Upper lobe of right lung (tissue), 1 donor: ENCODE measurements at regions not wholly inside any gene's neighbourhood (a gene's known extent, or its start where the extent isn't known, plus 50 kb on each side); places are given as distances from the start of the nearest gene placed in this dataset.
A peak's percentile ranks its signal among the peaks of the same experiment; 100 is the strongest.

Source experiments
- ATAC-seq: fragments of 200-7000 bp; cut with Tn5 transposase; one replicate; pipeline ENCODE4 v1.9.1; 2020; ENCODE audit warnings: mild to moderate bottlenecking, moderate library complexity
- DNase-seq: peaks from one replicate; pipeline ENCODE4 v3.0.0-alpha.2; 2020
- H3K27ac ChIP-seq: fragments of 200-600 bp; one replicate; pipeline ENCODE4 v1.8.0; 2022
- H3K27me3 ChIP-seq: fragments of 200-600 bp; one replicate; pipeline ENCODE4 v1.8.0; 2022; ENCODE audit warnings: mild to moderate bottlenecking
- H3K36me3 ChIP-seq: fragments of 200-600 bp; one replicate; pipeline ENCODE4 v1.8.0; 2022
- H3K4me1 ChIP-seq: fragments of 200-600 bp; one replicate; pipeline ENCODE4 v1.8.0; 2022
- H3K4me3 ChIP-seq: fragments of 200-600 bp; one replicate; pipeline ENCODE4 v1.8.0; 2022; ENCODE audit warnings: mild to moderate bottlenecking
- H3K9me3 ChIP-seq: fragments of 200-600 bp; one replicate; pipeline ENCODE4 v1.8.0; 2022
- intact Hi-C: fragments of 100-400 bp; cut with DNase I; formaldehyde crosslinking; loops from one replicate; pipeline ENCODE4 v1.11.0; 2022
- TF ChIP-seq, protein P1 (sequence below): fragments of 200-600 bp; IDR thresholded peaks from one replicate; pipeline ENCODE4 v1.8.0; 2022; ENCODE audit warnings: antibody characterized with exemption
- donor health status: DM: no; HTN: yes; CAD: no; lungs with severe emphysema.

DNA sequence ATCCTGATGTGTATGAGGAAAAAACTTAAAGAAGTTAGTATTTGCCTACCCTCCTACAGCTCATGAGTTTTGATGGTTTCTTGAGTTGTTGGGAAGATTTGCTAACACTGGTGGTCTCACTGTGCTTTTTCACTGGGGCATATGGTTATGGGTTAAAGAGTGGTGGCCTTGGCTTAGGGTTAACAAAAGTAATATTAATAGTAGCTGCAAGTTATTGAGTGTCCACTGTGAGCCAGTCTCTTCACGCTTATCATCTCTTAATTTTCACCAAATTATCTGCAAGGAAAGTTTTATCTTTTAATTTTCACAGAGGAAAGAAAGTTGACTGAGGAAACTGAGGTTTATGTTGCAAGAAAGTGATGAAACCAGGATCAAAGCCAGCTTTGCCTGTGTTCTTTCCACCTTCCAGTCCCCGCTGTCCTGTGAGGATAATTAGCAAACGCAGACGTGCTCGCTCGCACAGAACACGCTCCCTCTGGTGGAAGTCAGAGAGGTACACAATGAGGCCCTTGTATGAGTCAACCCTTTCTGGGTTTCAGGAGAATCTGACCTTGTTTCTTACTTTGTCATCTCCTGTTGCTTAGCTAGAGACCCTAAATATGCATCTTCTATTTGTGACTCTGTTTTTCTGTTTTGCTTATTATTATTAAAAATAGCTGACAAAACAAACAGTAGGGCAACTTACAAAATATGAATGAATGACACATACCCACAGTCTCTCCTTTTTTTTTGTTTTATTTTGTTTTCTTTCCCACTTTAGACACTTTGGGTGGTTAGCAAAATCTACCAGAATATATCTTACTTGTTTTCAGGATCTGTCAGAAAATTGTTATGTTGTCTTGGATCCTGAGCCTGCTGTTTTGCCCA, 94.3 kb downstream of the DDIT4L start:
- peak; percentile 82 for ATAC-seq
- H3K27me3 ChIP-seq: no peaks in the 10 kb centered on the region
- intact Hi-C loops: no loop called here

DNA sequence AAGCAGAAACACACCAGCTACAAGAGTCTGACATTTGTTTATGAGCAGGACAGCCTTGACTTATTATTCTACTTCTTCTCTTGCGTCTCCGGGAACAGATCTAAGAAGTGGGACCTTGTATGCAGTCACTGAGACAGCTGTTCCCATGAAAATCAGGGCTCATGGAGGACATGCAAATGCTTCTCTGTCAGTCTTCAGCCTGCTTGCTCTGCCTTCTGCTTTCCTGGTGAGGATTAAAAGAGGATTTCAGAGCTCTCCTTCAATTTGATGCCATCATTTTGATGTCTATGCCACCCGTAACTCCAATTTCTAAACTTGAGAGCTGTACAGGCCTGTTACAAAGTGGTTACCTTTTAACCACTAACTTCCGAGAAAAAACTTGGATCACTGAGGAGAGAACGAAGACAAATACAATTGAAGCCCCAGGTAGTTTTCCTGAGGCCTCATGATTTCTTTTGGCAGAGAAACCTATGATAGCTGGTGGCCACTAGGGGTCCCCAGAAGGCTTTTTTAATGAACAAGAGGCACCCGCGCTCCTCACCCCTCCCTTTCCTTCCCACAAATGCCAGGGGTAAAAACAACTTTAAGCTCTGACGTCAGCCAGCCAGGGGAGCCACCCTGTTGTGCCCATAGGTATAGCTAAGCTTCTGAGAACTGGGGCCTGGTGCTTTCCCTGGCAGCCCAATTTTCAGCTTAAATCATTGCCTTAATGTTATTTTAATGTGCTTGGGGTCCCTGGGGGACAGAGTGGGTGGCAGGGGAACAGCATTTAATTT, 97.0 kb downstream of the DDIT4L start:
- ATAC-seq: peak; percentile 98
- TF ChIP-seq, protein P1, sequence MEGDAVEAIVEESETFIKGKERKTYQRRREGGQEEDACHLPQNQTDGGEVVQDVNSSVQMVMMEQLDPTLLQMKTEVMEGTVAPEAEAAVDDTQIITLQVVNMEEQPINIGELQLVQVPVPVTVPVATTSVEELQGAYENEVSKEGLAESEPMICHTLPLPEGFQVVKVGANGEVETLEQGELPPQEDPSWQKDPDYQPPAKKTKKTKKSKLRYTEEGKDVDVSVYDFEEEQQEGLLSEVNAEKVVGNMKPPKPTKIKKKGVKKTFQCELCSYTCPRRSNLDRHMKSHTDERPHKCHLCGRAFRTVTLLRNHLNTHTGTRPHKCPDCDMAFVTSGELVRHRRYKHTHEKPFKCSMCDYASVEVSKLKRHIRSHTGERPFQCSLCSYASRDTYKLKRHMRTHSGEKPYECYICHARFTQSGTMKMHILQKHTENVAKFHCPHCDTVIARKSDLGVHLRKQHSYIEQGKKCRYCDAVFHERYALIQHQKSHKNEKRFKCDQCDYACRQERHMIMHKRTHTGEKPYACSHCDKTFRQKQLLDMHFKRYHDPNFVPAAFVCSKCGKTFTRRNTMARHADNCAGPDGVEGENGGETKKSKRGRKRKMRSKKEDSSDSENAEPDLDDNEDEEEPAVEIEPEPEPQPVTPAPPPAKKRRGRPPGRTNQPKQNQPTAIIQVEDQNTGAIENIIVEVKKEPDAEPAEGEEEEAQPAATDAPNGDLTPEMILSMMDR: peak; percentile 86
- H3K4me1 ChIP-seq: peaks cover 10% of the 10 kb centered on the region
- intact Hi-C loops: no loop called here
- peak; percentile 84 for DNase-seq
- no peaks in the 10 kb centered on the region for H3K36me3 ChIP-seq
- no peaks in the 10 kb centered on the region for H3K9me3 ChIP-seq
- no peak overlapping the region for H3K4me3 ChIP-seq
- H3K27me3 ChIP-seq: no peaks in the 10 kb centered on the region
- H3K27ac ChIP-seq: no peak overlapping the region

More for the DNA sequence above, 94.3 kb downstream of the DDIT4L start:
- TF ChIP-seq, protein P1: peak; percentile 67
- DNase-seq: peak; percentile 63
- no peaks in the 10 kb centered on the region for H3K36me3 ChIP-seq
- H3K4me3 ChIP-seq: no peak overlapping the region
- no peak overlapping the region for H3K27ac ChIP-seq
- peaks cover 9% of the 10 kb centered on the region for H3K4me1 ChIP-seq
- H3K9me3 ChIP-seq: no peaks in the 10 kb centered on the region

DNA sequence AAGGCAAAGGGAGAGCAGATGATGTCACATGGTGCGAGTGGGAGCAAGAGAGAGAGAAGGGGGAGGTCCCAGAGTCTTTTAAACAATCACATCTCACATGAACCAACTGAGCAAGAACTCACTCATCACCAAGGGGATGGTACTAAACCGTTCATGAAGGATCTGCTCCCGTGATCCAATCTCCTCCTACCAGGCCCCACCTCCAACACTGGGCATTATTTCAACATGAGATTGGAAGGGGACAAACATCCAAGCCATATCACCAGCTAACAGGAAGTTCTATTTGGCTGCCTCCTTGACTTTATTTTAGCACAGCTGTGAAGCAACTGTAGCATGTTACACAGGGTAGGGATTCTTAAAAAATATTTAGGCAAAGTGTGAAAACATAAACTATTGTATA, 102.5 kb downstream of the DDIT4L start:
- TF ChIP-seq, protein P1: no peak
- Histone ChIP-seq H3K27ac (no peak overlapping the region), H3K9me3 (no peaks in the 10 kb centered on the region), H3K4me3 (no peak overlapping the region), H3K27me3 (no peaks in the 10 kb centered on the region), H3K4me1 (peaks cover 6% of the 10 kb centered on the region), H3K36me3 (no peaks in the 10 kb centered on the region)
- DNase-seq (no peak), ATAC-seq (peak; percentile 51)
- intact Hi-C loops: no loop called here

DNA sequence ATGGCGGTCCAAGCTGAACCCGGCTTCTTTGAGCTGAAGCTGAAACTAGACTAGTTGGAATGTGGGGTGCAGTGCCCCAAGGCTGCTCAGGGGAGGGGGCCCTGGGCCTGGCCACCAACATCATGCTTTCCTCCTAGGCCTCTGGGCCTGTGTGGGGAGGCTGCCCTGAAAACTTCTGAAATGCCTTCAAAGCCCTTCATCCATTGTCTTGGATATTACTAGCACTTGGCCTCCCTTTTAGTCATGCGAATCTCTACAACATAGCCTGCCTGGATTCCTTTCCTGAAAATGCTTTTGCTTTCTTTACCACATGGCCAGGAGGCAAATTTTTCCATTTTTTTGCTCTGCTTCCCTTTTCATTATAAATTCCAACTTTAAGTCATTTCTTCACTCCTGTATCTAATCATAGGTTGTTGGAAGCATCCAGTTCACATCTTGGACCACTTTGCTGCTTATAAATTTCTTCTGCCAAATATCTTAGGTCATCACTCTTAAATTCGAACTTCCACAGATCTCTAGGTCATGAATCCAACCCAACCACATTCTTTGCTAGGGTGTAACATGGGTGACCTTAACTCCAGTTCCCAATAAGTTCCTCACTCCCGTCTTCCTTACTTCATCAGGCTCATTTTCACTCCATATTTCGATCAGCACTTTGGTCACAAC, 103.4 kb downstream of the DDIT4L start:
- H3K4me1 ChIP-seq: peaks cover 6% of the 10 kb centered on the region
- H3K4me3 ChIP-seq: no peak overlapping the region
- H3K9me3 ChIP-seq: no peaks in the 10 kb centered on the region
- no peaks in the 10 kb centered on the region for H3K27me3 ChIP-seq
- intact Hi-C loops: no loop called here
- TF ChIP-seq, protein P1: no peak
- ATAC-seq (no peak), DNase-seq (no peak)
- H3K27ac ChIP-seq: no peak overlapping the region
- H3K36me3 ChIP-seq: no peaks in the 10 kb centered on the region

DNA sequence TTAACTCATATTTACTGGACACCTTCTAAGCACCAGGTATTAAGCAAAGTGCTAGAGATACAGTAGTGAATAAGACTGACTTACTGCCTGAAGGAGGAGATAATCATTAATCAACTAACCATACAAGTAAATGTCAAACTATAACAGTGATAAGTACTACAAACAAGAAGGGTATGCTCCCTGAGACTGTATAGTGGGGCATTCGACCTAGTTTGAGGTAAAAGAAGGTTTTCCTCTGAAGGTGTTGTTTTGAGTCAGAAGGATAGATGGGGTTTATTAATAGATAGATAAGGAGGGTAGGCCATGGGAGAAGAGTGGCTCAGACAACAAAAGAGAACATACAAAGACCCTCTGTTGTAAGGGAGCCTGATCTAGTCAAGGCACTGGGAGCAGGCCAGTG, 105.4 kb downstream of the DDIT4L start:
- DNase-seq: no peak
- Histone ChIP-seq H3K4me3 (no peak overlapping the region), H3K9me3 (no peaks in the 10 kb centered on the region), H3K27me3 (no peaks in the 10 kb centered on the region), H3K36me3 (no peaks in the 10 kb centered on the region), H3K27ac (no peak overlapping the region), H3K4me1 (peaks cover 6% of the 10 kb centered on the region)
- intact Hi-C loops: no loop called here
- TF ChIP-seq, protein P1: no peak
- no peak for ATAC-seq
